GM12878 (cell line): ENCODE measurements at regions not wholly inside any gene's neighbourhood (a gene's known extent, or its start where the extent isn't known, plus 50 kb on each side); places are given as distances from the start of the nearest gene placed in this dataset.

ENCODE experiments used
- CHD2 ChIP-seq: IDR thresholded peaks from 2 replicates; pipeline ENCODE4 v1.6.1; 2011; ENCODE audit warnings: low read depth, low read length, improper control_type of control experiment, borderline replicate concordance
- FOXK2 ChIP-seq: fragments of 450-650 bp; IDR thresholded peaks from 2 replicates; pipeline ENCODE4 v1.6.1; 2017; ENCODE audit warnings: mild to moderate bottlenecking, moderate library complexity
- HDAC2 ChIP-seq: fragments of 200-600 bp; sonication (generic); IDR thresholded peaks from 2 replicates; pipeline ENCODE4 v1.6.1; 2017
- NFIC ChIP-seq: IDR thresholded peaks from 2 replicates; pipeline ENCODE4 v1.6.1; 2012; ENCODE audit warnings: low read depth, mild to moderate bottlenecking, inconsistent platforms, low read length, moderate library complexity
- NFXL1 ChIP-seq: fragments of 450-650 bp; IDR thresholded peaks from 2 replicates; pipeline ENCODE4 v1.6.1; 2017; ENCODE audit warnings: antibody characterized with exemption, mild to moderate bottlenecking, borderline replicate concordance
- NR2F1 ChIP-seq: fragments of 450-650 bp; conservative IDR thresholded peaks from 2 replicates; pipeline ENCODE4 v1.6.1; 2017; ENCODE audit warnings: mild to moderate bottlenecking
- POLR2A ChIP-seq: IDR thresholded peaks from 2 replicates; pipeline ENCODE4 v1.6.1; 2011; ENCODE audit warnings: low read depth, mild to moderate bottlenecking, low read length
- SMC3 ChIP-seq: IDR thresholded peaks from 2 replicates; pipeline ENCODE4 v1.6.1; 2011; ENCODE audit warnings: low read length, improper control_type of control experiment, borderline replicate concordance
- TCF3 ChIP-seq: IDR thresholded peaks from 2 replicates; pipeline ENCODE4 v1.6.1; 2012; ENCODE audit warnings: low read depth, mild to moderate bottlenecking, low read length, borderline replicate concordance; ENCODE audit not compliant: insufficient read depth
- YY1 ChIP-seq: IDR thresholded peaks from 2 replicates; pipeline ENCODE4 v1.6.1; 2011; ENCODE audit warnings: low read depth, mild to moderate bottlenecking, low read length
- TF ChIP-seq, protein P1 (sequence below), 3 experiments: IDR thresholded peaks in 2 of 3; conservative IDR thresholded peaks in 1 of 3; 2 replicates each; pipeline ENCODE4 v1.5.1; 2011; ENCODE audit warnings: low read depth in 3 of 3, low read length in 3 of 3, mild to moderate bottlenecking in 3 of 3, control low read depth in 2 of 3, moderate library complexity in 2 of 3, inconsistent platforms in 1 of 3, mixed read lengths in 1 of 3; ENCODE audit not compliant: control insufficient read depth in 2 of 3, insufficient read depth in 1 of 3; ENCODE audit errors: extremely low read depth in 1 of 3
- TF ChIP-seq, protein P2 (sequence below): IDR thresholded peaks from 2 replicates; pipeline ENCODE4 v1.6.1; 2012; ENCODE audit warnings: low read depth, low read length, improper control_type of control experiment
- TF ChIP-seq, protein P3 (sequence below): IDR thresholded peaks from 2 replicates; pipeline ENCODE4 v1.6.1; 2011; ENCODE audit warnings: low read depth, mild to moderate bottlenecking, low read length, moderate library complexity, borderline replicate concordance; ENCODE audit errors: extremely low read depth

DNA sequence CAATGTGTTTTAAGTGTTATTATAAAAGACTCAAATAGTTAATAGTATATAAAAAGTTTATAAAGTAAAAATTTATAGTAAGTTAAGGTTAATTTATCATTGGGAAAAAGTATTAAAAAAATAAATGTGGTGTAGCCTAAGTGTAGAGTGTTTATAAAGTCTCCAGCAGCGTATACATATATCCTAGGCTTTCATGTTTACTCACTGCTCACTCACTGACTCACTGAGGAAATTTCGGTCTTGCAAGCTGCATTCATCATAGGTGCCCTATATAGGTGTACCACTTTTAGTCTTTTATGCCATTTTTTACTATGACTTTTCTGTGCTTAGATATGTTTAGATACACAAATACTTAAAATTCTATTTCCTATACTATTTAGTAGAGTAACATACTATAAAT is 866.0 kb downstream of the CBLN2 start:
- TF ChIP-seq NFXL1 (no peak), CHD2 (no peak), POLR2A (no peak), YY1 (no peak), TCF3 (no peak), NR2F1 (no peak), HDAC2 (no peak), FOXK2 (no peak), NFIC (no peak), SMC3 (no peak)
- TF ChIP-seq, protein P1, sequence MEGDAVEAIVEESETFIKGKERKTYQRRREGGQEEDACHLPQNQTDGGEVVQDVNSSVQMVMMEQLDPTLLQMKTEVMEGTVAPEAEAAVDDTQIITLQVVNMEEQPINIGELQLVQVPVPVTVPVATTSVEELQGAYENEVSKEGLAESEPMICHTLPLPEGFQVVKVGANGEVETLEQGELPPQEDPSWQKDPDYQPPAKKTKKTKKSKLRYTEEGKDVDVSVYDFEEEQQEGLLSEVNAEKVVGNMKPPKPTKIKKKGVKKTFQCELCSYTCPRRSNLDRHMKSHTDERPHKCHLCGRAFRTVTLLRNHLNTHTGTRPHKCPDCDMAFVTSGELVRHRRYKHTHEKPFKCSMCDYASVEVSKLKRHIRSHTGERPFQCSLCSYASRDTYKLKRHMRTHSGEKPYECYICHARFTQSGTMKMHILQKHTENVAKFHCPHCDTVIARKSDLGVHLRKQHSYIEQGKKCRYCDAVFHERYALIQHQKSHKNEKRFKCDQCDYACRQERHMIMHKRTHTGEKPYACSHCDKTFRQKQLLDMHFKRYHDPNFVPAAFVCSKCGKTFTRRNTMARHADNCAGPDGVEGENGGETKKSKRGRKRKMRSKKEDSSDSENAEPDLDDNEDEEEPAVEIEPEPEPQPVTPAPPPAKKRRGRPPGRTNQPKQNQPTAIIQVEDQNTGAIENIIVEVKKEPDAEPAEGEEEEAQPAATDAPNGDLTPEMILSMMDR (IDR thresholded peaks at IDR 0.05 in 2 of 3, conservative IDR thresholded peaks at IDR 0.05 in 1 of 3; ENCODE audit: control insufficient read depth in 2 of 3, extremely low read depth in 1 of 3, insufficient read depth in 1 of 3, low read depth in 3 of 3, low read length in 3 of 3), result no peak
- TF ChIP-seq, protein P2, sequence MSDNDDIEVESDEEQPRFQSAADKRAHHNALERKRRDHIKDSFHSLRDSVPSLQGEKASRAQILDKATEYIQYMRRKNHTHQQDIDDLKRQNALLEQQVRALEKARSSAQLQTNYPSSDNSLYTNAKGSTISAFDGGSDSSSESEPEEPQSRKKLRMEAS, result no peak
- TF ChIP-seq, protein P3, sequence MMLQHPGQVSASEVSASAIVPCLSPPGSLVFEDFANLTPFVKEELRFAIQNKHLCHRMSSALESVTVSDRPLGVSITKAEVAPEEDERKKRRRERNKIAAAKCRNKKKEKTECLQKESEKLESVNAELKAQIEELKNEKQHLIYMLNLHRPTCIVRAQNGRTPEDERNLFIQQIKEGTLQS, result no peak
